DND-41 (cell line): ENCODE measurements at regions not wholly inside any gene's neighbourhood (a gene's known extent, or its start where the extent isn't known, plus 50 kb on each side); places are given as distances from the start of the nearest gene placed in this dataset.
"Not testable (repeated sequence)": the region's sequence is repeated elsewhere in the genome, so short reads cannot be mapped to it uniquely, and the experiment has no call there.

ENCODE experiments used
- ATAC-seq: fragments of 200-7000 bp; cut with Tn5 transposase; 3 replicates; pipeline ENCODE4 v1.9.1; 2021; ENCODE audit warnings: low read depth; ENCODE audit not compliant: insufficient read depth
- DNase-seq: peaks from one replicate; pipeline ENCODE4 v3.0.0-alpha.2; 2020
- H2AFZ ChIP-seq: 2 replicates; pipeline ENCODE4 v1.6.0; 2012; ENCODE audit warnings: low read depth, low read length
- H3K27ac ChIP-seq: 2 replicates; pipeline ENCODE4 v1.5.1; 2012; ENCODE audit warnings: low read length, inconsistent platforms
- H3K27me3 ChIP-seq: fragments of 200-600 bp; sonication (generic); 2 replicates; pipeline ENCODE4 v1.6.0; 2012; ENCODE audit warnings: low read length, mild to moderate bottlenecking, inconsistent platforms; ENCODE audit not compliant: insufficient read depth, poor library complexity
- H3K36me3 ChIP-seq: 2 replicates; pipeline ENCODE4 v1.5.1; 2012; ENCODE audit warnings: low read length, inconsistent platforms; ENCODE audit not compliant: insufficient read depth
- H3K4me1 ChIP-seq: 2 replicates; pipeline ENCODE4 v1.5.1; 2012; ENCODE audit warnings: mild to moderate bottlenecking, low read length; ENCODE audit not compliant: insufficient read depth
- H3K4me2 ChIP-seq: 2 replicates; pipeline ENCODE4 v1.6.0; 2012; ENCODE audit warnings: mild to moderate bottlenecking, moderate library complexity, low read length, inconsistent platforms; ENCODE audit not compliant: insufficient read depth
- H3K4me3 ChIP-seq, 2 experiments: fragments of 200-600 bp in 1 of 2; shearing (Covaris generic) in 1 of 2; 2 replicates each; pipeline ENCODE4 v1.5.1; 2012 to 2016; ENCODE audit warnings: inconsistent platforms in 2 of 2, low read length in 2 of 2, mild to moderate bottlenecking in 2 of 2, low read depth in 1 of 2, moderate library complexity in 1 of 2
- H3K79me2 ChIP-seq: 2 replicates; pipeline ENCODE4 v1.6.0; 2012; ENCODE audit warnings: low read length, inconsistent platforms; ENCODE audit not compliant: insufficient read depth
- H3K9ac ChIP-seq: 2 replicates; pipeline ENCODE4 v1.6.0; 2012; ENCODE audit warnings: low read depth, mild to moderate bottlenecking, inconsistent platforms, low read length, moderate library complexity
- H3K9me3 ChIP-seq: 2 replicates; pipeline ENCODE4 v1.5.1; 2012; ENCODE audit warnings: low read length, moderate library complexity, mild to moderate bottlenecking, inconsistent platforms; ENCODE audit not compliant: insufficient read depth, severe bottlenecking
- H4K20me1 ChIP-seq: 2 replicates; pipeline ENCODE4 v1.6.0; 2012; ENCODE audit warnings: low read length; ENCODE audit not compliant: insufficient read depth
- CTCF ChIP-seq: IDR thresholded peaks from 2 replicates; pipeline ENCODE4 v1.5.1; 2012; ENCODE audit warnings: borderline replicate concordance, low read length, moderate library complexity, mild to moderate bottlenecking; ENCODE audit not compliant: poor library complexity, severe bottlenecking; ENCODE audit errors: extremely low read depth
- EZH2 ChIP-seq: IDR thresholded peaks from 3 replicates; pipeline ENCODE4 v1.6.1; 2012; ENCODE audit warnings: borderline replicate concordance, low read depth, mild to moderate bottlenecking, moderate library complexity, low read length, inconsistent platforms; ENCODE audit not compliant: severe bottlenecking

- no peak for TF ChIP-seq CTCF
- TF ChIP-seq EZH2, result no peak
- H2AFZ ChIP-seq, result no peak overlapping the region
Measured at GRCh38 chr4:83906561-83906960, 370.7 kb downstream of the GPAT3 start.

GRCh38 chr4:83905952-83906351, 370.0 kb downstream of the GPAT3 start:
- H2AFZ ChIP-seq, result no peak overlapping the region
- no peaks in the 10 kb centered on the region for H3K27me3 ChIP-seq
- no peak overlapping the region for H3K4me3 ChIP-seq
- H3K36me3 ChIP-seq, result no peaks in the 10 kb centered on the region
- DNase-seq (peak; percentile 4), ATAC-seq (no peak)
- no peaks in the 10 kb centered on the region for H3K4me1 ChIP-seq
- H4K20me1 ChIP-seq, result no peaks in the 10 kb centered on the region
- H3K9ac ChIP-seq, result no peak overlapping the region
- TF ChIP-seq CTCF (peak; percentile 34), EZH2 (no peak)
- H3K79me2 ChIP-seq, result no peaks in the 10 kb centered on the region
- H3K27ac ChIP-seq, result no peak overlapping the region
- no peaks in the 10 kb centered on the region for H3K9me3 ChIP-seq
- H3K4me2 ChIP-seq, result no peak overlapping the region

More at GRCh38 chr4:83906561-83906960, 370.7 kb downstream of the GPAT3 start:
- Histone ChIP-seq H3K4me1 (no peaks in the 10 kb centered on the region), H3K4me3 (no peak overlapping the region), H3K27ac (no peak overlapping the region), H3K27me3 (no peaks in the 10 kb centered on the region), H3K36me3 (no peaks in the 10 kb centered on the region), H4K20me1 (no peaks in the 10 kb centered on the region), H3K4me2 (no peak overlapping the region), H3K9me3 (no peaks in the 10 kb centered on the region), H3K79me2 (no peaks in the 10 kb centered on the region), H3K9ac (no peak overlapping the region)
- DNase-seq, result no peak
- ATAC-seq, result no peak

- not testable (repeated sequence) for H3K9me3 ChIP-seq, H3K36me3 ChIP-seq, H3K79me2 ChIP-seq, ATAC-seq, H3K27ac ChIP-seq, H2AFZ ChIP-seq, DNase-seq, H3K4me1 ChIP-seq, H4K20me1 ChIP-seq, H3K9ac ChIP-seq, H3K27me3 ChIP-seq, H3K4me2 ChIP-seq, H3K4me3 ChIP-seq
Measured at GRCh38 chr4:83903740-83904139, 367.8 kb downstream of the GPAT3 start.

- Histone ChIP-seq H3K36me3 (no peaks in the 10 kb centered on the region), H3K79me2 (no peaks in the 10 kb centered on the region), H3K27me3 (no peaks in the 10 kb centered on the region), H3K27ac (no peak overlapping the region), H3K9me3 (no peaks in the 10 kb centered on the region), H3K4me2 (no peak overlapping the region), H4K20me1 (no peaks in the 10 kb centered on the region), H2AFZ (no peak overlapping the region), H3K4me1 (no peaks in the 10 kb centered on the region), H3K9ac (no peak overlapping the region), H3K4me3 (no peak overlapping the region)
- TF ChIP-seq EZH2, result no peak
- no peak for TF ChIP-seq CTCF
- DNase-seq (no peak), ATAC-seq (no peak)
Measured at GRCh38 chr4:83894831-83895230, 358.9 kb downstream of the GPAT3 start.
